Loucy (cell line): ENCODE measurements at regions not wholly inside any gene's neighbourhood (a gene's known extent, or its start where the extent isn't known, plus 50 kb on each side); places are given as distances from the start of the nearest gene placed in this dataset.

Experiments used
- H2AFZ ChIP-seq: fragments of 200-600 bp; sonication (generic); 2 replicates; pipeline ENCODE4 v1.6.0; 2016; ENCODE audit warnings: antibody characterized with exemption, mild to moderate bottlenecking, low read length, moderate library complexity
- H3F3A ChIP-seq: fragments of 200-600 bp; 2 replicates; pipeline ENCODE4 v1.6.0; 2016; ENCODE audit warnings: antibody characterized with exemption, low read depth, mild to moderate bottlenecking
- H3K27me3 ChIP-seq: fragments of 200-600 bp; sonication (generic); 2 replicates; pipeline ENCODE4 v1.6.1; 2014; ENCODE audit warnings: low read length, mild to moderate bottlenecking; ENCODE audit not compliant: insufficient read depth, poor library complexity, severe bottlenecking
- H3K36me3 ChIP-seq: fragments of 200-600 bp; sonication (generic); 2 replicates; pipeline ENCODE4 v1.6.1; 2016; ENCODE audit warnings: low read length; ENCODE audit not compliant: insufficient read depth
- H3K4me1 ChIP-seq: fragments of 200-600 bp; sonication (generic); 2 replicates; pipeline ENCODE4 v1.5.1; 2014; ENCODE audit warnings: low read length, mild to moderate bottlenecking; ENCODE audit not compliant: insufficient read depth, poor library complexity, severe bottlenecking
- H3K4me2 ChIP-seq: fragments of 200-600 bp; sonication (generic); 2 replicates; pipeline ENCODE4 v1.6.0; 2014; ENCODE audit warnings: antibody characterized with exemption, low read length, low read depth, mild to moderate bottlenecking; ENCODE audit not compliant: poor library complexity, severe bottlenecking
- H3K4me3 ChIP-seq: fragments of 200-600 bp; sonication (generic); 2 replicates; pipeline ENCODE4 v1.5.1; 2014; ENCODE audit warnings: low read length, mild to moderate bottlenecking, mixed read lengths; ENCODE audit not compliant: poor library complexity, severe bottlenecking
- H3K79me2 ChIP-seq: fragments of 200-600 bp; sonication (generic); 2 replicates; pipeline ENCODE4 v1.6.1; 2014; ENCODE audit warnings: low read length; ENCODE audit not compliant: insufficient read depth
- H3K9ac ChIP-seq: fragments of 200-600 bp; sonication (generic); 2 replicates; pipeline ENCODE4 v1.6.0; 2014; ENCODE audit warnings: mild to moderate bottlenecking, low read depth, low read length, moderate library complexity; ENCODE audit not compliant: poor library complexity, severe bottlenecking
- H3K9me2 ChIP-seq: fragments of 200-600 bp; sonication (generic); replicated peaks from 2 replicates; pipeline ENCODE4 v1.6.1; 2016; ENCODE audit warnings: low read depth, low read length, mixed read lengths
- H3K9me3 ChIP-seq: fragments of 200-600 bp; sonication (generic); 2 replicates; pipeline ENCODE4 v1.6.1; 2014; ENCODE audit warnings: mild to moderate bottlenecking, antibody characterized with exemption, low read length, low read depth; ENCODE audit not compliant: insufficient read depth
- H4K20me1 ChIP-seq: fragments of 200-600 bp; sonication (generic); 2 replicates; pipeline ENCODE4 v1.6.0; 2014; ENCODE audit warnings: antibody characterized with exemption, low read length, mild to moderate bottlenecking; ENCODE audit not compliant: insufficient read depth, poor library complexity, severe bottlenecking
- EZH2phosphoT487 ChIP-seq: fragments of 200-600 bp; IDR thresholded peaks from 2 replicates; pipeline ENCODE4 v1.6.1; 2018; ENCODE audit warnings: antibody characterized with exemption, mild to moderate bottlenecking, moderate library complexity, borderline replicate concordance
- TF ChIP-seq, protein P1 (sequence below): fragments of 200-600 bp; sonication (generic); conservative IDR thresholded peaks from 2 replicates; pipeline ENCODE4 v1.5.1; 2014; ENCODE audit warnings: mild to moderate bottlenecking, antibody characterized with exemption, low read length

DNA sequence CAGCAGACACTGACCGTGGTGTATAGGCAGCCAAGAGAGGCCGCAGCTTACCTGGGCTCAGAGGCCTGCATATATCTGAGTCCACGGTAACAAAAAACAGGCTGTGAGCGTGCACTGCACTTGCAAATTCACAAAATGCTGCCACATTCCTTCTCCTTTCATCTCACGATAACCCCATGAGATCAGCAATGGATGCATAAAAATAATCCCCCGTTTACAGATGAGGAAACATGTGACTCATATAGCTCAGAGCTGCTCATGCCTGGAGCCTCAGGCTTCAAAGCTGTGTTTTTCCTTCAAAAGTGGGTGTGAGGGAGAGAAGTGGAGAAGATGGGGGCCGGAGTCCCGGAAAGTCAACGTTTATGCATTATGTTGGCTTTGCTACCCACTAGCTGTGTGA lies 118.3 kb upstream of the FOXF1 start:
- Histone ChIP-seq H3K9me3 (no peaks in the 10 kb centered on the region), H3K27me3 (no peaks in the 10 kb centered on the region), H3K4me3 (no peak overlapping the region), H3K9me2 (no peaks in the 10 kb centered on the region), H3K4me2 (no peak overlapping the region), H3K4me1 (no peaks in the 10 kb centered on the region), H2AFZ (no peak overlapping the region), H3K79me2 (no peaks in the 10 kb centered on the region), H3K9ac (no peak overlapping the region), H3F3A (no peaks in the 10 kb centered on the region), H4K20me1 (no peaks in the 10 kb centered on the region), H3K36me3 (no peaks in the 10 kb centered on the region)
- TF ChIP-seq, protein P1, sequence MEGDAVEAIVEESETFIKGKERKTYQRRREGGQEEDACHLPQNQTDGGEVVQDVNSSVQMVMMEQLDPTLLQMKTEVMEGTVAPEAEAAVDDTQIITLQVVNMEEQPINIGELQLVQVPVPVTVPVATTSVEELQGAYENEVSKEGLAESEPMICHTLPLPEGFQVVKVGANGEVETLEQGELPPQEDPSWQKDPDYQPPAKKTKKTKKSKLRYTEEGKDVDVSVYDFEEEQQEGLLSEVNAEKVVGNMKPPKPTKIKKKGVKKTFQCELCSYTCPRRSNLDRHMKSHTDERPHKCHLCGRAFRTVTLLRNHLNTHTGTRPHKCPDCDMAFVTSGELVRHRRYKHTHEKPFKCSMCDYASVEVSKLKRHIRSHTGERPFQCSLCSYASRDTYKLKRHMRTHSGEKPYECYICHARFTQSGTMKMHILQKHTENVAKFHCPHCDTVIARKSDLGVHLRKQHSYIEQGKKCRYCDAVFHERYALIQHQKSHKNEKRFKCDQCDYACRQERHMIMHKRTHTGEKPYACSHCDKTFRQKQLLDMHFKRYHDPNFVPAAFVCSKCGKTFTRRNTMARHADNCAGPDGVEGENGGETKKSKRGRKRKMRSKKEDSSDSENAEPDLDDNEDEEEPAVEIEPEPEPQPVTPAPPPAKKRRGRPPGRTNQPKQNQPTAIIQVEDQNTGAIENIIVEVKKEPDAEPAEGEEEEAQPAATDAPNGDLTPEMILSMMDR: no peak
- TF ChIP-seq EZH2phosphoT487: no peak

GRCh38 chr16:86392436-86393152 lies 117.7 kb upstream of the FOXF1 start:
- no peaks in the 10 kb centered on the region for H3K27me3 ChIP-seq
- no peak overlapping the region for H3K4me3 ChIP-seq
- no peaks in the 10 kb centered on the region for H3K9me2 ChIP-seq
- H3K79me2 ChIP-seq: no peaks in the 10 kb centered on the region
- no peak overlapping the region for H3K4me2 ChIP-seq
- no peaks in the 10 kb centered on the region for H3K9me3 ChIP-seq
- H3K9ac ChIP-seq: no peak overlapping the region
- no peak for TF ChIP-seq EZH2phosphoT487
- TF ChIP-seq, protein P1: no peak
- no peaks in the 10 kb centered on the region for H3F3A ChIP-seq
- no peaks in the 10 kb centered on the region for H3K4me1 ChIP-seq
- no peak overlapping the region for H2AFZ ChIP-seq
- H3K36me3 ChIP-seq: no peaks in the 10 kb centered on the region
- no peaks in the 10 kb centered on the region for H4K20me1 ChIP-seq

- H3F3A ChIP-seq: no peaks in the 10 kb centered on the region
- H3K4me2 ChIP-seq: no peak overlapping the region
- no peak overlapping the region for H3K9ac ChIP-seq
- no peaks in the 10 kb centered on the region for H4K20me1 ChIP-seq
- no peaks in the 10 kb centered on the region for H3K27me3 ChIP-seq
- TF ChIP-seq, protein P1: no peak
- TF ChIP-seq EZH2phosphoT487: no peak
- H3K4me1 ChIP-seq: no peaks in the 10 kb centered on the region
- H3K9me2 ChIP-seq: no peaks in the 10 kb centered on the region
- no peaks in the 10 kb centered on the region for H3K36me3 ChIP-seq
- no peaks in the 10 kb centered on the region for H3K79me2 ChIP-seq
- H2AFZ ChIP-seq: no peak overlapping the region
- no peaks in the 10 kb centered on the region; the same call in 1 of the 2 replicates for H3K9me3 ChIP-seq
- H3K4me3 ChIP-seq: no peak overlapping the region
These were observed 116.3 kb upstream of the FOXF1 start for GRCh38 chr16:86393907-86394626.
